Right cardiac atrium (tissue), 5 donors: ENCODE measurements at regions not wholly inside any gene's neighbourhood (a gene's known extent, or its start where the extent isn't known, plus 50 kb on each side); places are given as distances from the start of the nearest gene placed in this dataset.
"Not testable (repeated sequence)": the region's sequence is repeated elsewhere in the genome, so short reads cannot be mapped to it uniquely, and the experiment has no call there.

Experiments used
- ATAC-seq, 2 donors: fragments of 200-7000 bp; cut with Tn5 transposase; one replicate each; pipeline versions ENCODE4 v1.8.0 to v1.9.1; 2020; ENCODE audit warnings: moderate library complexity in 2 of 2, mild to moderate bottlenecking in 1 of 2
- DNase-seq, 3 donors: peaks; one replicate each; pipeline ENCODE4 v3.0.0-alpha.2; 2020
- H3K27ac ChIP-seq: one replicate; pipeline ENCODE4 v1.5.1; 2013; ENCODE audit warnings: mild to moderate bottlenecking, low read length, control low read depth, moderate library complexity
- H3K27me3 ChIP-seq: one replicate; pipeline ENCODE4 v1.6.1; 2013; ENCODE audit not compliant: control insufficient read depth, insufficient read depth
- H3K4me1 ChIP-seq: one replicate; pipeline ENCODE4 v1.6.1; 2013; ENCODE audit warnings: low read length; ENCODE audit not compliant: control insufficient read depth, insufficient read depth
- H3K4me3 ChIP-seq: one replicate; pipeline ENCODE4 v1.5.1; 2013; ENCODE audit warnings: low read length, control low read depth
- H3K9me3 ChIP-seq: one replicate; pipeline ENCODE4 v1.6.1; 2013; ENCODE audit warnings: low read length; ENCODE audit not compliant: control insufficient read depth
- WGBS: extraction: QIAGEN DNeasy Blood & Tissue Kit; methylation state at CpG from one replicate; pipeline ENCODE4 v1.1.7; 2013; 5-methylcytosine and 5-hydroxymethylcytosine counted together
- intact Hi-C, 4 donors: fragments of 100-400 bp; cut with DNase I; formaldehyde crosslinking; loops; one replicate each; pipeline versions ENCODE4 v1.11.0 to v1.14.0; 2022 to 2023
- donor health status: healthy with polysubstance abuse.
- donor health status: DM: no; HTN: yes; CAD: no.
- donor health status: DM: no; HTN: no; CAD: no.
- donor health status: DM: no; HTN: yes; CAD: no; lungs with severe emphysema.
- donor health status: DM: yes; HTN: yes; CAD: no.

- Histone ChIP-seq H3K4me3 (no peak overlapping the region), H3K27me3 (no peaks in the 10 kb centered on the region), H3K9me3 (no peaks in the 10 kb centered on the region), H3K4me1 (no peaks in the 10 kb centered on the region), H3K27ac (no peak overlapping the region)
- WGBS: 80% methylated on average over 8 of the region's 8 CpGs
- intact Hi-C loops: no loop called here
- no peak for ATAC-seq
- peak in 1 of 3 donors; percentile 44 for DNase-seq
Observed at GRCh38 chr20:48329676-48330664, 497.8 kb downstream of the PREX1 start.

- no peak for ATAC-seq
- DNase-seq: no peak
- Histone ChIP-seq H3K4me3 (no peak overlapping the region), H3K4me1 (no peaks in the 10 kb centered on the region), H3K27ac (no peak overlapping the region), H3K27me3 (no peaks in the 10 kb centered on the region), H3K9me3 (no peaks in the 10 kb centered on the region)
- WGBS: 59% methylated on average over 4 of the region's 4 CpGs
- intact Hi-C loops: no loop called here
Observed at GRCh38 chr20:48329031-48329615, 498.7 kb downstream of the PREX1 start.

- H3K4me3 ChIP-seq, H3K9me3 ChIP-seq, H3K4me1 ChIP-seq, H3K27me3 ChIP-seq, intact Hi-C loops, ATAC-seq, H3K27ac ChIP-seq: not testable (repeated sequence)
- WGBS: 93% methylated on average over 8 of the region's 8 CpGs
- peak in 1 of 3 donors; percentile 28 for DNase-seq
Observed at GRCh38 chr20:48327848-48328247, 500.0 kb downstream of the PREX1 start.

GRCh38 chr20:48326868-48327267 is 500.9 kb downstream of the PREX1 start:
- Histone ChIP-seq H3K9me3 (no peaks in the 10 kb centered on the region), H3K4me1 (no peaks in the 10 kb centered on the region), H3K4me3 (no peak overlapping the region), H3K27me3 (no peaks in the 10 kb centered on the region), H3K27ac (no peak overlapping the region)
- intact Hi-C loops: no loop called here
- DNase-seq (peak; percentile 32 to 81 (median 74)), ATAC-seq (peak; percentile 56 to 82)
- 36% methylated on average over 11 of the region's 11 CpGs for WGBS

- Histone ChIP-seq H3K27me3 (no peaks in the 10 kb centered on the region), H3K4me3 (no peak overlapping the region), H3K9me3 (no peaks in the 10 kb centered on the region), H3K27ac (no peak overlapping the region), H3K4me1 (no peaks in the 10 kb centered on the region)
- WGBS: 95% methylated on average over 4 of the region's 4 CpGs
- ATAC-seq (no peak), DNase-seq (peak in 1 of 3 donors; percentile 48)
- intact Hi-C loops: no loop called here
Observed at GRCh38 chr20:48326434-48326691, 501.4 kb downstream of the PREX1 start.

- Histone ChIP-seq H3K27ac (no peak overlapping the region), H3K4me1 (no peaks in the 10 kb centered on the region), H3K9me3 (no peaks in the 10 kb centered on the region), H3K27me3 (no peaks in the 10 kb centered on the region), H3K4me3 (no peak overlapping the region)
- WGBS: 85% methylated on average over 31 of the region's 31 CpGs
- intact Hi-C loops: no loop called here
- DNase-seq (peak in 1 of 3 donors; percentile 38), ATAC-seq (no peak)
Observed at GRCh38 chr20:48325656-48326433, 502.0 kb downstream of the PREX1 start.

GRCh38 chr20:48324744-48325143 is 503.1 kb downstream of the PREX1 start:
- Histone ChIP-seq H3K27ac (no peak overlapping the region), H3K4me3 (no peak overlapping the region), H3K27me3 (no peaks in the 10 kb centered on the region), H3K9me3 (no peaks in the 10 kb centered on the region), H3K4me1 (no peaks in the 10 kb centered on the region)
- WGBS: 89% methylated on average over 4 of the region's 4 CpGs
- no peak for ATAC-seq
- intact Hi-C loops: no loop called here
- DNase-seq: no peak

GRCh38 chr20:48321271-48321670 is 506.5 kb downstream of the PREX1 start:
- intact Hi-C loops: no loop called here
- Histone ChIP-seq H3K4me1 (no peaks in the 10 kb centered on the region), H3K27ac (no peak overlapping the region), H3K9me3 (no peaks in the 10 kb centered on the region), H3K27me3 (no peaks in the 10 kb centered on the region), H3K4me3 (no peak overlapping the region)
- ATAC-seq: no peak
- 93% methylated on average over 6 of the region's 6 CpGs for WGBS
- no peak for DNase-seq

GRCh38 chr20:48319943-48320584 is 507.7 kb downstream of the PREX1 start:
- no peak for DNase-seq
- 59% methylated on average over 12 of the region's 12 CpGs for WGBS
- intact Hi-C loops: no loop called here

GRCh38 chr20:48317578-48317977 is 510.2 kb downstream of the PREX1 start:
- no peak for ATAC-seq
- no peak for DNase-seq
- WGBS: 83% methylated on average over 6 of the region's 6 CpGs
- H3K27me3 ChIP-seq: no peaks in the 10 kb centered on the region
- no peak overlapping the region for H3K4me3 ChIP-seq
- H3K27ac ChIP-seq: no peak overlapping the region
- intact Hi-C loops: no loop called here
- H3K4me1 ChIP-seq: no peaks in the 10 kb centered on the region
- H3K9me3 ChIP-seq: no peaks in the 10 kb centered on the region

More at GRCh38 chr20:48319943-48320584, 507.7 kb downstream of the PREX1 start:
- no peak overlapping the region for H3K4me3 ChIP-seq
- H3K9me3 ChIP-seq: no peaks in the 10 kb centered on the region
- no peaks in the 10 kb centered on the region for H3K27me3 ChIP-seq
- ATAC-seq: no peak
- no peaks in the 10 kb centered on the region for H3K4me1 ChIP-seq
- no peak overlapping the region for H3K27ac ChIP-seq
